Fibroblast of skin of scalp (primary cell): ENCODE measurements at regions not wholly inside any gene's neighbourhood (a gene's known extent, or its start where the extent isn't known, plus 50 kb on each side); places are given as distances from the start of the nearest gene placed in this dataset.

Experiments used
- DNase-seq: peaks from one replicate; pipeline ENCODE4 v3.0.0-alpha.2; 2013

GRCh38 chr4:176843710-176844109, 51.0 kb upstream of the VEGFC start:
- no peak for DNase-seq

GRCh38 chr4:176844448-176844847, 51.7 kb upstream of the VEGFC start:
- DNase-seq, result no peak

- peak; percentile 72 for DNase-seq
Observed at GRCh38 chr4:176845636-176846035, 52.9 kb upstream of the VEGFC start.

GRCh38 chr4:176849076-176849475, 56.4 kb upstream of the VEGFC start:
- DNase-seq, result no peak

GRCh38 chr4:176850436-176850835, 57.7 kb upstream of the VEGFC start:
- DNase-seq, result no peak

GRCh38 chr4:176856421-176856820, 63.7 kb upstream of the VEGFC start:
- no peak for DNase-seq

GRCh38 chr4:176858839-176859238, 66.1 kb upstream of the VEGFC start:
- no peak for DNase-seq

GRCh38 chr4:176864238-176864637, 71.5 kb upstream of the VEGFC start:
- no peak for DNase-seq

- no peak for DNase-seq
Observed at GRCh38 chr4:176868676-176869075, 76.0 kb upstream of the VEGFC start.

- no peak for DNase-seq
Observed at GRCh38 chr4:176872461-176872860, 79.7 kb upstream of the VEGFC start.

GRCh38 chr4:176874721-176875445, 82.2 kb upstream of the VEGFC start:
- peak; percentile 39 for DNase-seq

GRCh38 chr4:176875446-176875930, 82.8 kb upstream of the VEGFC start:
- DNase-seq, result no peak

- peak; percentile 21 for DNase-seq
Observed at GRCh38 chr4:176879380-176880116, 86.8 kb upstream of the VEGFC start.

GRCh38 chr4:176882206-176882605, 89.5 kb upstream of the VEGFC start:
- DNase-seq, result no peak

- DNase-seq, result no peak
Observed at GRCh38 chr4:176883108-176883550, 90.4 kb upstream of the VEGFC start.

- DNase-seq, result peak; percentile 90
Observed at GRCh38 chr4:176883681-176884418, 91.1 kb upstream of the VEGFC start.

- DNase-seq, result no peak
Observed at GRCh38 chr4:176885224-176885623, 92.5 kb upstream of the VEGFC start.

- no peak for DNase-seq
Observed at GRCh38 chr4:176886135-176886534, 93.4 kb upstream of the VEGFC start.

- DNase-seq, result no peak
Observed at GRCh38 chr4:176889776-176890175, 97.1 kb upstream of the VEGFC start.

GRCh38 chr4:176894498-176894897, 101.8 kb upstream of the VEGFC start:
- DNase-seq, result no peak

GRCh38 chr4:176896211-176896610, 103.5 kb upstream of the VEGFC start:
- DNase-seq, result no peak

- DNase-seq, result no peak
Observed at GRCh38 chr4:176897226-176897625, 104.5 kb upstream of the VEGFC start.

- no peak for DNase-seq
Observed at GRCh38 chr4:176898791-176899190, 106.1 kb upstream of the VEGFC start.
